GM20431 (cell line): ENCODE measurements at regions not wholly inside any gene's neighbourhood (a gene's known extent, or its start where the extent isn't known, plus 50 kb on each side); places are given as distances from the start of the nearest gene placed in this dataset.
"Not testable (repeated sequence)": the region's sequence is repeated elsewhere in the genome, so short reads cannot be mapped to it uniquely, and the experiment has no call there.

Source experiments
- in situ Hi-C: fragments of 300-500 bp; cut with MseI, MboI; formaldehyde crosslinking; loops from one replicate; pipeline ENCODE4 v1.15.0; 2020; ENCODE audit warnings: low sequenced_read_pairs; ENCODE audit not compliant: unreplicated experiment

DNA sequence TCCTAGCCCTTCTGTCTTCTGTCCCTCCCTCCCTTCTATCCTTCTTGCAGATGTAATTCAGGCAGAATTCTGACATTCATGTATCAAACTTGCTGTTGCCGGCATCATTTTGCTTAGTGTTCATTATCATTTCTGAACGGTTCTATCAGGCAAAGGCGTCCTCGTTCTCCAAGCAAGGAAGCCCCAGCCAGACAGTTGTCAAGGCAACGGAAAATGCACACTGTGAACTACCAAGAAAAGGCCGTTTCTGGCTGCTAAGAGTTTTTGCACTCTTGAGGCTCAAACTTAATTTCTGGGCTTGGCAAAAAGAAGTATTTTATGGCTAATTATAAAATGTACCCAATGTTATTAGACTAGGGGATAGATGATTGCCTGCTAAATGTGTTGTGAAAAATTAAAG, 164.7 kb upstream of the KCNJ15 start:
- in situ Hi-C loops, result no loop called here

DNA sequence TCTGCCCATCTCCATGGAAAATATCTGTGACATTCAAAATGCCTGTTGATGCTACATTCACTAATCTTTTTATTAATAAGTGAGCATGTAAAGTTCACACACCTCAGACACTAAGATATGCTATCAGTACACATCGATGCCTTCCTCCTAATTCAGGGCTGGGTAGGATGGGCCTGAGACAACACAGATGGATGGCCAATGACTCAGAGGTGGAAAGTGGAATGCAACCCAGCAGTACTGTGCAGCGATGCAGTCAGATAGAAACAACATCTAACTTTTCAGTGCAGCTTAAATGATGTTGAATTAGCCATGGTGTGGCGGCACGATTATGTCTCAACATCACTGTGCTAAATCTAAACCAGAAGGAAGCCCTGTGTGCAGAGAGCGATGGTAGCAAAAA, 161.6 kb upstream of the KCNJ15 start:
- in situ Hi-C loops, result no loop called here

DNA sequence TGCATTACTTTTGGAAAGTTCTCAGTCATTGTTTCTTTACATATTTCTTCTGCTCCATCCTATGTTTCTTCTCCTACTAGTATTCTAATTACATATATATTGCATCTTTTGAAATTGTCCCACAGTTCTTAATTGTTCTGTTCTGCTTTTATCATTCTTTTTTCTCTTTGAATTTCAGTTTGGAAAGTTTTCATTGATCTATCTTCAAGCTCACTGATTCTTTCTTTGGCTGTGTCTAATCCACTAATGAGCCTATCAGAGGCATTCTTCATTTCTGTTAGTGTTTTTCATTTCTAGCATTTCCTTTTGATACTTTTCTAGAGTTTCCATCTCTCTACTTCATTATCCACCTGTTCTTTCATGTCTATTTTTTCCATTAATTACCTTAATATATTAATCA, 159.0 kb upstream of the KCNJ15 start:
- in situ Hi-C loops, result no loop called here

DNA sequence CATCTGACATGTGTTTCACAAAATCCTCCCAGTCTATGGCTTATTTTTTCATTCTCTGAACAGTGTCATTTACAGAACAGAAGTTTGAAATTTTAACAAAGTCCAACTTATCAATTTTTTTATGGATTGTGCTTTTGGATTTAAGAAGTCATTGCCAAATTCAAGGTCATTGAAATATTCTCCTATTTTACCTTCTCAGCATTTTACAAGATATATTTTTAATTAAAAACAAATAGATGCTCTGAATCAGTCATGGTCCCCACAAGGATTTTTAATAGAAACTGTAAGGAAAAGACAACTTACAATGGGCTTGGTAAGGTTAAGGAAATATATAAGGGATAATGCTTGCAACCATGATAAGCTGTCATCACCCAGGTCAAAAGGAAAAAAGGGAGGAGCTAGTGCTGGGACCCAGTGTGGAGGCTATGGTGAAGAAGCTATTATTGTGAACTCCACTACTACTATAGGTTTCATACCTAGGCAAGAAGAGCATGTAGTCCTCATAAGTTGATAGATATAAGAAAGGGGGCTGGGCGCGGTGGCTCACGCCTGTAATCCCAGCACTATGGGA, 144.5 kb upstream of the KCNJ15 start:
- in situ Hi-C loops, result no loop called here

DNA sequence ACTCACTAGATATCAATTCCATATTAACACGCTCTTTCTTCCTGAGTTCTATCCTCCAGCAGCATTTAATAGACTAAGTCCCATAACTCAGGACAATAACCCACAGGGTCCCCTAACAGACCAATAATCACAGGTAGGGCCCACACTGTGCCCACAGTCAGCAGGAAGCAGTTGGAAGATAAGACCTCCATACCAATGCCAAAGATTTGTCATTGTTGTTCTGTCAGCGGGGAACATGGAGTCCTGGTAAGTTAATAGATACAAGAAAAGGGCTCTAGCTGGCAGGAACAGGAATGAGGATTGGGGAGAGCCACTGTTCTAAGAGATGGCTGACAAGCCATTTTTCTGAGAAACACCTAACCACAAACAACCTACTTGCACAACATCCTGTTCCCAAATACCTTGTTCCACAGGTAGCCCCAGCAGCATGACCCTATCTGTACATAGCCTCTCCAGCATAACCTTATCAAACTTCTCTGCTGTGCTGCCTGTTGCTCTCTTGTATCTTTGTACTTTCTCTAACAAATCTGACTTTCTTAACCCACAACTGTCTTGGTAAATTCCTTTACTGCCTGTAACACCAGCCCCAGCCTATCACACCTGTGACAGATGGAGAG, 142.0 kb upstream of the KCNJ15 start:
- in situ Hi-C loops, result no loop called here

DNA sequence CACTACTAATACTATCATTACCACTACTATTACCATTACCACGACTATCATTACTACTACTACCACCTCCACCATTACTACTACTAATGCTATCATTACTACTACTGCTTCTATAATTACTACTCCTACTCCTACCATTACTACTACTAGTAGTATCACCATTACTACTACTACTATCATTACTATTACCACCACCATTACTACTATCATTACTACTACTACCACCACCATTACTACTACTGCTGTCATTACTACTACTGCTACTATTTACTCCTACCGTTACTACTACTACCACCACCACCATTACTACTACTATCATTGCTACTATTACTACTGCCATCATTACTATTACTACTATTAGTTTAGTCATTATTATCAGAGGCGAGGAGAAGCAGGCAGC, 140.9 kb upstream of the KCNJ15 start:
- in situ Hi-C loops, result no loop called here

DNA sequence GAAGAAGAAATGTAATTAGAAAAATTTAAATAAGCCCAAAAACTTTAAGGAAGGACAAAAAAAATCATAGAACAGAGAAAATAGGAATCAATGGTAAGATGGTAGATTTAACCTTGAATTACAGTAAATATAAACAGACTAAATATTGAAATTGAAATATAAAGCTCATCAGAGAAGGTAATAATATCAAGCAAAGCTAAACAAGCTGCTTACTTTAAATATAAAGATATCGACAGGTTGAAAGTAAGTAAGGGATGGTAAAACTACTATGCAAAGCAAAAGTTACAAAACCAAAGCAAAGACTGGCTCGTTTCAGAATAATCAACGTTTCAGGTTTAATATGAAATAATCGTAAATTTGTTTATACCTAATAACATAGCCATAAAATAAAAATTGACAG, 137.0 kb upstream of the KCNJ15 start:
- in situ Hi-C loops, result no loop called here

DNA sequence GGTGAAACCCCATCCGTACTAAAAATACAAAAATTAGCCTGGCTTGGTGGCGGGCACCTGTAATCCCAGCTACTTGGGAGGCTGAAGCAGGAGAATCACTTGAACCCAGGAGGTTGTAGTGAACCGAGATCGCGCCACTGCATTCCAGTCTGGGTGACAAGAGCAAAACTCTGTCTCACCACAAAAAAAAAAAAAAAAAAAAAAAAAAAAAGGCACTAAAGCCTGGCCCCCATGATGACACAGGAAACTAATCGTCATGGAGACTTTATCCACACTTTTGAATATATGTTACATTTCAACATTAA, 136.2 kb upstream of the KCNJ15 start:
- in situ Hi-C loops, result not testable (repeated sequence)

DNA sequence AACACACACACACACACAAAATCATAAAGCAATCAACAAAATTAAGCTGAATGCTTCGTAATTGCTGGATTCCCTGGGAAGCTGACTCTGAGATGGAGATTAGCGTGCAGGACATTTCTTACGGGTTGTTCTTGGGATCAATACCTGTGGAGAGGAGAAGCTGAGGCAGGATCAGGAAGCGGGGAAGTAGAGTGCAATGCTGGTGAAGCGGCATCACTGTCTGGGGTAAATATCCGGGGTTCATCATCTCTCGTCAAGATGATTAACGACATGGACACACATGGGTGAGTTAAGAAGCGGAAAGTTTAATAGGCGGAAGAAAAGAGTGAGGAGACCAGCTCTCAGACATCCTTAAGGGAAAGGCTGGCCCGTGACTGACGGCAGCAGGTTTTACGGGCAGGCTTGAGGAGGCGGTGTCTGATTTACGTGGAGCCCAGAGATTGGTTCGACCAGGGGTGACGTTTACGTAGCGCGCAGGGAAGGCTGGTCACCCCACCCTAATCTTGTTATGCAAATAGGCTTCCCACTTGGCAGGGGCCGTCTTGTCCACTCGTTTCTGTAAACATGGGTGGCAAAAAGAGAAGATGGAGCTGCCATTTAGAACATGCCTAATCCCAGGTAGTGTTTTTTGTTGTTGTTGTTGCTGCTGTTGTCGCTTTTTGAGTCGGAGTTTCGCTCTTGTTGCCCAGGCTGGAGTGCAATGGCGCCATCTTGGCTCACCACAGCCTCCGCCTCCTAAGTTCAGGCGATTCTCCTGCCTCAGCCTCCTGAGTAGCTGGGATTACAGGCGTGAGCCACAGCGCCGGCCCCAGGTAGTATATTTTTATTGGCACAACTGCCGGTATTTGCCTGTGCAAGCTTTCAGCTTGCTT, 135.6 kb upstream of the KCNJ15 start:
- in situ Hi-C loops, result no loop called here

DNA sequence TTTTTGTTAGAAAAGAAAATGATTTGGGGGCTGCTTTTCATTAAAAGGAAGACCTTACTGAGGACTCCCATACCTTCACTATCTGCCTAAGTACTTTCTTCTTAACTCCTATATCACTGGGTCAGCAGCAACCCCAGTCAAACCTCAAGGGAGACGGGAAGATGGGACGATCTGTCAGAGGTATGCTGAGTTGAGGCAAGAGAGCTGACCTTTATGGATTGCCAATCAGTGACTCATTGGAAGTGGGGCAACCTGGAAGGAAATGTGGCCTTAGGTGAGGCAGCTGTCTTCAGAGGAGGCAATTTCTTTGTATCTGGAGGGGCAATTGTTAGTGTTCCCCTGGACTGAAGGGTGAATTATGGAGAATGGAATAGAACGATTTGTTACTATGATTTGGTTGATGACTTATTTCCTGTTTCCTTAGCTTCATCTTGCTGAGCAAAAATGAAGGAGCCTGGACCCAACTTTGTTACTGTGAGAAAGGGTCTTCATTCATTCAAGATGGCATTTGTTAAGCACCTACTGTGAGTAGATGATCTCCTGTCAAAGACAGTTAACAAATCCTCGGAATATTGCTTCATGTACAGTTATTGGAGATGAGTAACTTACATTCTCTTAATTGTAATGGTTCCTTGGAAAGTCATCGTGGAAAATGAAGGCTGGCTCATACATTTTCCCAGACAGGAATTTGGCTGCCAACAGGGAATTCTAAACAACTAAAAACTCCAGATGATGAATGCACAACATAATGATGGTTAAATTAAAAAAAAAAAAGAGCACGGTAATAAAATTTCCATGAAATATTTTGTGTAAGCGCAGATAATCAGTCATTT, 134.7 kb upstream of the KCNJ15 start:
- in situ Hi-C loops, result no loop called here

DNA sequence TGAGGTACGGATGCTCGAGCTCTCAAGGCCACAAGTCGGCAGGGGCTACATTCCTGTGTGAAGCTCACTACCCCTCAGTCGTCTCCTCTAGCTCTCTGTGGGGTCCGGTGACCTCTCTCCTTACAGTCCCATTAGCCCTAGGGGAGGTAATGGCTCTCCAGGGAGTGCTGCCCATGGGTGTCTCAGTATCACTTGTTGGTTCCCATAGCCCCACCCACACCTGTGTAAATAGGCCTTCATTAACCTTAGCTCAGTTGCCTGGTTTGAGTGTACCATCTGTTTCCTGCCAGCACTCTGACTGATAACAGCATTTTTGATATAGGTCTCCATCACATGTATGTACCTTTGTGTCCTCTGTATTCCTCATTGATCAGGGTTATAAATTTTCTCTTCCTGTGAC, 133.2 kb upstream of the KCNJ15 start:
- in situ Hi-C loops, result no loop called here

DNA sequence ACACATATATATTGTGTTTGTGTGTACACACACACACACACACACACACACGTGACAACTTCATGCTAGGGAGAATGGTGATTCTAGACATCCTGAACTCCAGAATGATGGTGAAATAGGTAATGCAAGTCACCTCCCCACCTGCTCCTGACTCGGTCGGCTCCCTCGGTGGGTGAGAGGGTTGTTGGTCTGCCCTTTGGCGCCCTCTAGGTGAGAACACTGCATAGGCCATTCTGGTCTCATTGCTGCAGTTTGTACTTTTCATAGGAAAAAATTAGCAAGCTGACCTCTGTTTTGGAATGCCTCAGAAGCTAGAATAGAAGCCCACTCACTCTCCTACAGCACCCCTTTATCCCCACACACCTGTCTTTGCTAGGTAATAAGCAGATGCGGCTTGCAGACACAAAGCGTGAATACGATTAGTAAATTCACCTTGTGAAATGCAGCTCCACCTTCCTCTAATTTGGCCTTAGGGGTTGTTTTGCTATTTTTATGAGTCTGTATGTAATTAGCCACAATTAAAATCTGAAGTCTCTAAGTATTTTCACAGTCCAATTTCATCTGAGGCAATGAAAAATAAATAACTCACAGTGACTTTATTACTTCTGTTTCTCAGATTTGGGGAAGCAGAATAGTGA, 130.0 kb upstream of the KCNJ15 start:
- in situ Hi-C loops, result loop anchor here (25.0 kb wide), 1 partner anchor 414 kb away; no protein-coding TSS in a partner anchor

DNA sequence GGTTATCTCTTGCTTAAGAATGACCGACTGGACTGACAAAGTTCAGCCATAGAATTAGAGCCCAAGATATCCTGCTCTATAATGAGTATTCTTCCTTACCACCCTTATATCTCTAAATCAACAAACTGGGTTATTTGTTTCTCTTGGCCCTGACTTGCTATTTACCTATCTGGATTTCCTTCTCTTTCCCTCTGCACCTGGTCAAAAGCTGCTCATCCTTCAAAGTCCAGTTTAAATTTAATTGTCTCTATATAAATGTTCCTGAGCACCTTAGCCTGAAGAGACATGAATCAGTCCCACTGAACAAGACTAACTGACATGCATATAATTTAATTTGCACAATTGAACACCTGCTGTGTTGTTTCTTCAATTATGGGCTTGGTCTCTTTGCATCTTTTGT, 127.1 kb upstream of the KCNJ15 start:
- in situ Hi-C loops, result loop anchor here (25.0 kb wide), 1 partner anchor 417 kb away; no protein-coding TSS in a partner anchor

DNA sequence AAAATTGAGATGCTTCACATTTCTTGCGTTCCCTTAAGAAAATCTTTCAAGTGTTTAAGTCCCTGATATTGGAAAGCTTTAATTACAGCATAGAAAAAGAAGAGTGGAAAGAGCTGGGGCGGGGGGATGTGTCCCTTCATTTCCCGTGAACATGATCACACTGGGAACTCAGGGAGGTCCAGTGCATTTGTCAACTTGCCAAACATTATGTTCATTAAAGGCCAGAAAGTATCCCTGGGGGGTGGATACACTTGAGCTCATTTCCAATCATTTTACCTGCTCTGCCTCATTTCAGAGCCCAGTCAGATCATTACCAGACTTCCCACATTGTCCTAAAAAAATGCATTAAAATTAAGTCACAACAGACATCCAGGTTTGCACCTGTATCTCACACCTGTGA, 123.6 kb upstream of the KCNJ15 start:
- in situ Hi-C loops, result loop anchor here (25.0 kb wide), 1 partner anchor 421 kb away; no protein-coding TSS in a partner anchor

DNA sequence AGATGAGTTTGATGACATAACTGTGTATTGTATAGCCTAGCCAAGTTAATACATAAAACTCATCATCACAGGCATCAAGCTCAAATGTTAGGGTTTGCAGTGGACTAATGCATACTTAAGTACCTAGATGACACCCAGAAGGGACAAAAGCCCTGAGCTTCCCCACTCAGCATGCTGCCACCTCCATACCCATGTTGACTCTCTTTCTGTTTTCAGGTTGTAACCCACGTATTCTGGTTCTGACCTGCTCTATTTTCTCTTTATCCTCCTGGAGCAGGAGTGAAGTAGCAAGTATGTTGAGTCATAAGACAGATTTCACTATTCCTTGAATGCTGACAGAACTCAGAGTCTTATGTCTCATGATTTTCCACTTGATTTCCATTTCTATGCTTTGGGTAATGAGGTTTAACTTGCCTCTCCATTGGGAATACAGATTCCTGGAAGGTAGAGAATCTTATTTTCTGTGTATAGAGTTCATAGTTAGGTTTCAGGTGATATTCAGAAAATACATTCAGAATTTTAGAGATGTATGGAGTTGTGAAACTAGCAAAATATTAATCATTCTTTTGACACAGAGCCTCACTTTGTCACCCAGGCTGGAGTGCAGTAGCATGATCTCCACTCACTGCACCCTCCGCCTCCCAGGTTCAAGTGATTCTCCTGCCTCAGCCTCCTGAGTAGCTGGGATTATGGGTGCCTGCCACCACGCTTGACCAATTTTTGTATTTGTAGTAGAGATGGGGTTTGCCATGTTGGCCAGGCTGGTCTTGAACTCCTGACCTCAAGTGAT, 122.5 kb upstream of the KCNJ15 start:
- in situ Hi-C loops, result loop anchor here (25.0 kb wide), 1 partner anchor 422 kb away; no protein-coding TSS in a partner anchor

DNA sequence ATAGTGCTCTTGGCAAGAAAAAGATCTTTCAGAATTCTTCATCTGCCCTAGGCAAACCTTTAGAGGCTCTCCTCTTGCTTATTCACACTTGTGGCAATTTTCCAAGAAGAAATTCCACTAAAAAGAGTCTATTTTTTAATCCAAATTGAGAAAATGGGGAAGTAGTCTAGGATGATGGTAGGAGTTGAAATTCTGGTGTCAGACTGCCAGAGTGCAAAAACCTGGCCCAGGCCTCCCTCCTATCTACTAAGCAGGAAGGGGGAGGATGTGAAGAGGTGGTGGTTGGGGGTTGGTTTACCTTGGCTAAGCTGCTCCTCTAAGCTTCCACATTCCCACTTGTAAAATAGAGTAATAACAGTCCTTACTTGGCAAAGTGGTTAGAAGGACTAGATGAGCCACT, 120.6 kb upstream of the KCNJ15 start:
- in situ Hi-C loops, result loop anchor here (25.0 kb wide), 1 partner anchor 424 kb away; no protein-coding TSS in a partner anchor

DNA sequence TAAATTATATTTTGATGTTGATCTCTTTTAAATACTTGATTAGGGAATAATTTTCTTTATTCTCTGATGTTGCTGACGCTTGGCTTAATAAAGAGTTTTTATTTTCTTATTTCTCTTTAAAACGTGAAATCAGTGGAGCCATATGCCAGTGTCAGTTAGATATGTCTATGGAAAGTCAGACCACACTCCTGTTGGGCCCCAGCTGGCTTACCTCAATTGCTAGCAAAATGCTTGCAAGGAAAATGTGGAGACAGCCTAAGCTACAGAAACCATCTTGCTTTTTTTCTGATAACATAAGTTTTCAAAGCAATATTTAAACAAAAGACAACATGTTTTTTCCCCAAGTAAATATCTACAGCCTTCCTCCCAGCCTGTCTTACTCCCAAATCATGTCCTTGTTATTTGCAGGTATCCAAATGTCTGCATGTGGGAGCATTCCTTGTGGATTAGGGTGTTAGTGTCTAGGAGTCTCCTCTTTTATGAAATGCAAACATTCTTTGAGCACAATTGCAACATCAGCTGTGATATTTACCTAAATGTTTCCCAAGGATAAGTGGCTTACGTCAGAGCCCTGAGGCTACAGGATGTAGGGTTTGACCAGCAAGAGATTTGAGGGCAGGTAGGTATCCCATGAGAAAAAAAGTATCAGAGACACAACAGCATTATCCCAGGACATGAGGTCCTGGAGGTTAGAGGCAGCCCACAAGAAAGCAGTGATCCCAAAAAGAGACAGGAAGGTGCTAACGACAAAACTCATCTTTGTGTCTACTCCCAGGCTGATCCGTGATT, 117.2 kb upstream of the KCNJ15 start:
- in situ Hi-C loops, result loop anchor here (25.0 kb wide), 1 partner anchor 427 kb away; no protein-coding TSS in a partner anchor

DNA sequence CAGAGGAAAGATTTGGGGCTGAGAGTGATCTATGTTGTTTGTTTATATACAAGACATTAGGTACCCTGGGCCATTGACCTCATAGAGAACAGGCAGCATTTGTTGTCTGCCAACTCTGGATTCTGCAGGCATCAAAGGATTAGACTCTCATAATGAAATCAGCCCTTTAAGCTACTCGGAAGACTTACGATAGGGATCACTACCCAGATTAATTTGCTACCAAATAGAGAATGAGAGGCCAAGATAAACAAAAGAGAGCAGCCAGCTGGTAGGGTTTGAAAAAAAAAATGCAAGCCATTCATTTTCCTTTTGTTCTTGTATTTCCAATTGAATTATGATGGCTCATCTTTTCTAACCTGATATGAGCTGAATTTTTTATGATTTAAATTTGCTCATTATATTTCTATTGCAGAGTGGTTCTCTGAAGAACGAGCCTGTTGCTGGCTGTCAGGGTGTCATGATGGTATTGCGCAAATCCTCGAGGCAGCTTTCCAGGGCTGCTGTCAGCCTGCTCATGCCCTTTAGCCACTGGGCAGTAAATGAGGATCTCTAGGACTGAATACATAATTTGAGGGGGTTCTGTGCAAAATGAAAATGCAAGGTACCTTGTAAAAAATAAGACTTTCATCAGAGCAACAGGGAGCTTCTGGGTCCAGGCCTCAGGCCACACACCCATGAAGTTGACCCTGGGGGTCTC, 116.4 kb upstream of the KCNJ15 start:
- in situ Hi-C loops, result loop anchor here (25.0 kb wide), 1 partner anchor 428 kb away; no protein-coding TSS in a partner anchor
